ENCODE measurements at regions not wholly inside any gene's neighbourhood (a gene's known extent, or its start where the extent isn't known, plus 50 kb on each side); places are given as distances from the start of the nearest gene placed in this dataset.

GRCh38 chrX:116873671-116874070 is 410.9 kb upstream of the CT83 start (continued):
- TF ChIP-seq BRCA1 (IDR thresholded peaks at IDR 0.05; ENCODE audit: low read depth, low read length): no peak

GRCh38 chrX:116872931-116873330 is 410.2 kb upstream of the CT83 start:
- Histone ChIP-seq H3K4me3 (ENCODE audit: extremely low read depth in 1 of 4, insufficient read depth in 2 of 4, low read depth in 3 of 4, low read length in 4 of 4) (no peak overlapping the region), H3K79me2 (ENCODE audit: control insufficient read depth in 1 of 2, insufficient read depth in 2 of 2, low read length in 2 of 2) (no peaks in the 10 kb centered on the region), H4K91ac (replicated peaks; ENCODE audit: insufficient read length, low read length) (no peak overlapping the region), H2BK120ac (replicated peaks; ENCODE audit: low read depth, low read length) (no peak overlapping the region), H3K9ac (replicated peaks in 1 of 4; ENCODE audit: extremely low read depth in 1 of 4, low read depth in 3 of 4, low read length in 3 of 4) (no peak overlapping the region), H3K23me2 (ENCODE audit: low read depth, low read length) (no peaks in the 10 kb centered on the region), H2BK15ac (ENCODE audit: low read length) (no peak overlapping the region), H3K4me1 (replicated peaks in 1 of 4; ENCODE audit: control insufficient read depth in 3 of 4, insufficient read depth in 4 of 4, low read length in 3 of 4) (no peaks in the 10 kb centered on the region), H3K23ac (ENCODE audit: insufficient read length) (no peak overlapping the region), H3K79me1 (ENCODE audit: low read depth, low read length) (no peaks in the 10 kb centered on the region), H3K4ac (replicated peaks; ENCODE audit: insufficient read length, low read depth, low read length) (no peak overlapping the region), H2BK20ac (ENCODE audit: low read length) (no peak overlapping the region), H2AK5ac (ENCODE audit: low read depth, low read length) (no peak overlapping the region), H4K5ac (ENCODE audit: insufficient read length, low read depth, low read length) (no peak overlapping the region), H3K18ac (ENCODE audit: extremely low read depth, low read length) (no peak overlapping the region), H4K20me1 (replicated peaks in 1 of 2; ENCODE audit: control insufficient read depth in 1 of 2, insufficient read depth in 2 of 2, low read length in 2 of 2) (no peaks in the 10 kb centered on the region), H2AFZ (ENCODE audit: low read length) (no peak overlapping the region), H3K36me3 (ENCODE audit: control insufficient read depth in 2 of 4, insufficient read depth in 4 of 4, low read length in 3 of 4) (no peaks in the 10 kb centered on the region), H3K27ac (ENCODE audit: low read depth, low read length) (no peak overlapping the region), H3K14ac (ENCODE audit: insufficient read length) (no peak overlapping the region), H2BK5ac (ENCODE audit: low read depth, low read length) (no peak overlapping the region), H3K27me3 (replicated peaks in 1 of 4; ENCODE audit: control insufficient read depth in 3 of 4, extremely low read depth in 1 of 4, insufficient read depth in 3 of 4, low read length in 3 of 4) (no peaks in the 10 kb centered on the region), H3K4me2 (ENCODE audit: insufficient read depth in 1 of 2, low read depth in 2 of 2, low read length in 2 of 2) (no peak overlapping the region), H3K56ac (replicated peaks; ENCODE audit: insufficient read length, low read depth, low read length) (no peak overlapping the region), H4K8ac (ENCODE audit: extremely low read depth, insufficient read depth, low read length) (no peak overlapping the region), H2BK12ac (ENCODE audit: low read depth, low read length) (no peak overlapping the region), H3K9me3 (ENCODE audit: insufficient read depth in 2 of 2, low read depth in 1 of 2, low read length in 1 of 2) (no peaks in the 10 kb centered on the region)
- FAIRE-seq (no peak), DNase-seq (ENCODE audit: low read depth in 1 of 2, low spot score in 2 of 2) (no peak)
- ChIA-PET POLR2A (ENCODE audit: partially characterized antibody) (no interaction called here), CTCF (ENCODE audit: partially characterized antibody) (no interaction called here)
- 100% methylated on average over 1 of the region's 1 CpG; no CpG with 5 or more reads in 1 of the 2 experiments for WGBS, 2 experiments (ENCODE audit: extremely low coverage in 1 of 2, insufficient coverage in 1 of 2, insufficient read length in 1 of 2, insufficient replicate concordance in 2 of 2, low coverage in 1 of 2, low lambda C conversion rate in 2 of 2, missing lambda C conversion rate in 1 of 2)
- TF ChIP-seq SIRT6 (IDR thresholded peaks at IDR 0.05; ENCODE audit: low read length) (no peak), TAF7 (optimal IDR thresholded peaks at IDR 0.05; ENCODE audit: borderline replicate concordance, low read depth, low read length) (no peak)

Data from H1 (cell line).